ENCODE measurements at regions not wholly inside any gene's neighbourhood (a gene's known extent, or its start where the extent isn't known, plus 50 kb on each side); places are given as distances from the start of the nearest gene placed in this dataset.

- CTCF ChIA-PET = no interaction called here
- intact Hi-C loops (cut with micrococcal nuclease) = no loop called here
- no peak for DNase-seq
- Mint-ChIP-seq H3K36me3 (ENCODE audit: low read depth) (no peaks in the 10 kb centered on the region), H3K27ac (no peak overlapping the region), H3K4me1 (ENCODE audit: low read depth) (no peaks in the 10 kb centered on the region), H3K9me3 (peaks cover 1% of the 10 kb centered on the region), H3K4me3 (no peak overlapping the region), H3K27me3 (no peaks in the 10 kb centered on the region)
- POLR2A ChIA-PET = no interaction called here
- no peak for TF ChIP-seq CTCF (IDR thresholded peaks at IDR 0.05)
- ATAC-seq = no peak
Observed at GRCh38 chr9:28882529-28882928, 1309.2 kb upstream of the C9orf72 start.

GRCh38 chr9:28883234-28883633 is 1310.0 kb upstream of the C9orf72 start:
- Mint-ChIP-seq H3K27ac (no peak overlapping the region), H3K4me3 (no peak overlapping the region), H3K9me3 (peaks cover 1% of the 10 kb centered on the region), H3K36me3 (ENCODE audit: low read depth) (no peaks in the 10 kb centered on the region), H3K4me1 (ENCODE audit: low read depth) (no peaks in the 10 kb centered on the region), H3K27me3 (no peaks in the 10 kb centered on the region)
- POLR2A ChIA-PET = no interaction called here
- no peak for TF ChIP-seq CTCF (IDR thresholded peaks at IDR 0.05)
- DNase-seq (no peak), ATAC-seq (no peak)
- CTCF ChIA-PET = no interaction called here
- intact Hi-C loops (cut with micrococcal nuclease) = no loop called here

GRCh38 chr9:28887188-28887884 is 1314.1 kb upstream of the C9orf72 start:
- Mint-ChIP-seq H3K27ac (no peak overlapping the region), H3K4me1 (ENCODE audit: low read depth) (no peaks in the 10 kb centered on the region), H3K36me3 (ENCODE audit: low read depth) (no peaks in the 10 kb centered on the region), H3K9me3 (no peaks in the 10 kb centered on the region), H3K4me3 (no peak overlapping the region), H3K27me3 (no peaks in the 10 kb centered on the region)
- no peak for TF ChIP-seq CTCF (IDR thresholded peaks at IDR 0.05)
- ATAC-seq (no peak), DNase-seq (no peak)
- intact Hi-C loops (cut with micrococcal nuclease) = no loop called here
- ChIA-PET POLR2A (no interaction called here), CTCF (no interaction called here)

- Mint-ChIP-seq H3K4me3 (no peak overlapping the region), H3K36me3 (ENCODE audit: low read depth) (no peaks in the 10 kb centered on the region), H3K27me3 (no peaks in the 10 kb centered on the region), H3K27ac (no peak overlapping the region), H3K4me1 (ENCODE audit: low read depth) (no peaks in the 10 kb centered on the region), H3K9me3 (no peaks in the 10 kb centered on the region)
- ATAC-seq (no peak), DNase-seq (no peak)
- ChIA-PET POLR2A (no interaction called here), CTCF (no interaction called here)
- intact Hi-C loops (cut with micrococcal nuclease) = no loop called here
- TF ChIP-seq CTCF (IDR thresholded peaks at IDR 0.05) = no peak
Observed at GRCh38 chr9:28888806-28889205, 1315.5 kb upstream of the C9orf72 start.

GRCh38 chr9:28892538-28892937 is 1319.3 kb upstream of the C9orf72 start:
- H3K9me3 Mint-ChIP-seq = peaks cover 2% of the 10 kb centered on the region
- ChIA-PET POLR2A (no interaction called here), CTCF (no interaction called here)
- TF ChIP-seq CTCF (IDR thresholded peaks at IDR 0.05) = no peak
- H3K36me3 Mint-ChIP-seq (ENCODE audit: low read depth) = no peaks in the 10 kb centered on the region
- ATAC-seq = no peak
- intact Hi-C loops (cut with micrococcal nuclease) = no loop called here
- DNase-seq = no peak
- no peak overlapping the region for H3K4me3 Mint-ChIP-seq
- no peaks in the 10 kb centered on the region for H3K4me1 Mint-ChIP-seq (ENCODE audit: low read depth)
- no peaks in the 10 kb centered on the region for H3K27me3 Mint-ChIP-seq
- no peak overlapping the region for H3K27ac Mint-ChIP-seq
